Fibroblast of lung (primary cell): ENCODE measurements at regions not wholly inside any gene's neighbourhood (a gene's known extent, or its start where the extent isn't known, plus 50 kb on each side); places are given as distances from the start of the nearest gene placed in this dataset.
"Not testable (repeated sequence)": the region's sequence is repeated elsewhere in the genome, so short reads cannot be mapped to it uniquely, and the experiment has no call there.

ENCODE experiments used
- DNase-seq, 2 donors: peaks; one replicate each; pipeline versions ENCODE4 v3.0.0 to v3.0.0-alpha.2; 2010; ENCODE audit warnings: low read depth in 2 of 2
- H2AFZ ChIP-seq: 2 replicates; pipeline ENCODE4 v1.5.1; 2012; ENCODE audit warnings: low read length, control low read depth, inconsistent platforms
- H3K27ac ChIP-seq: 2 replicates; pipeline ENCODE4 v1.5.1; 2011; ENCODE audit warnings: low read length, control low read depth; ENCODE audit not compliant: insufficient read depth
- H3K27me3 ChIP-seq: 2 replicates; pipeline ENCODE4 v1.5.1; 2011; ENCODE audit warnings: mild to moderate bottlenecking, low read length; ENCODE audit not compliant: control insufficient read depth, insufficient read depth
- H3K36me3 ChIP-seq: 2 replicates; pipeline ENCODE4 v1.5.1; 2011; ENCODE audit warnings: low read length; ENCODE audit not compliant: control insufficient read depth, insufficient read depth
- H3K4me1 ChIP-seq: 2 replicates; pipeline ENCODE4 v1.5.1; 2011; ENCODE audit warnings: low read length; ENCODE audit not compliant: control insufficient read depth, insufficient read depth; ENCODE audit errors: extremely low read depth
- H3K4me2 ChIP-seq: 2 replicates; pipeline ENCODE4 v1.5.1; 2011; ENCODE audit warnings: low read length, control low read depth; ENCODE audit not compliant: insufficient read depth; ENCODE audit errors: extremely low read depth
- H3K4me3 ChIP-seq, 4 experiments: fragments of 200-600 bp in 1 of 4; sonication (generic) in 1 of 4; replicated peaks in 1 of 4; 2 replicates each; pipeline ENCODE4 v1.5.1; 2011 to 2016; ENCODE audit warnings: low read length in 4 of 4, low read depth in 3 of 4, mild to moderate bottlenecking in 3 of 4, control low read depth in 2 of 4, inconsistent platforms in 1 of 4, mixed read lengths in 1 of 4; ENCODE audit not compliant: insufficient read depth in 1 of 4; ENCODE audit errors: control extremely low read depth in 1 of 4
- H3K79me2 ChIP-seq: 2 replicates; pipeline ENCODE4 v1.5.1; 2012; ENCODE audit warnings: mild to moderate bottlenecking, low read length, inconsistent platforms; ENCODE audit not compliant: control insufficient read depth, insufficient read depth
- H3K9ac ChIP-seq: 2 replicates; pipeline ENCODE4 v1.5.1; 2011; ENCODE audit warnings: mild to moderate bottlenecking, low read length, control low read depth; ENCODE audit not compliant: insufficient read depth
- H3K9me3 ChIP-seq: 2 replicates; pipeline ENCODE4 v1.5.1; 2012; ENCODE audit warnings: low read depth, low read length; ENCODE audit not compliant: control insufficient read depth, insufficient read depth
- H4K20me1 ChIP-seq: 2 replicates; pipeline ENCODE4 v1.5.1; 2011; ENCODE audit warnings: low read length; ENCODE audit not compliant: control insufficient read depth, insufficient read depth; ENCODE audit errors: extremely low read depth
- CTCF ChIP-seq, 2 donors: IDR thresholded peaks in 1 of 2; conservative IDR thresholded peaks in 1 of 2; 1 replicate in 1 of 2; 2 replicates in 1 of 2; pipeline ENCODE4 v1.5.1; 2011 to 2012; ENCODE audit warnings: low read length in 2 of 2, control low read depth in 1 of 2, inconsistent platforms in 1 of 2, low read depth in 1 of 2, mild to moderate bottlenecking in 1 of 2
- EZH2 ChIP-seq: IDR thresholded peaks from 2 replicates; pipeline ENCODE4 v1.5.1; 2012; ENCODE audit warnings: low read length, control low read depth, mild to moderate bottlenecking; ENCODE audit errors: missing control alignments

- no peaks in the 10 kb centered on the region for H3K27me3 ChIP-seq
- H3K4me3 ChIP-seq: peak overlapping the region in 2 of 4 experiments; percentile 40 to 47
- no peak overlapping the region for H2AFZ ChIP-seq
- no peaks in the 10 kb centered on the region for H4K20me1 ChIP-seq
- H3K9me3 ChIP-seq: no peaks in the 10 kb centered on the region
- H3K4me1 ChIP-seq: no peaks in the 10 kb centered on the region
- no peaks in the 10 kb centered on the region for H3K79me2 ChIP-seq
- DNase-seq: peak; percentile 90 to 96
- peak overlapping the region; percentile 62 for H3K27ac ChIP-seq
- TF ChIP-seq EZH2 (no peak), CTCF (conservative IDR thresholded peaks at IDR 0.05 in 1 of 2, IDR thresholded peaks at IDR 0.05 in 1 of 2; ENCODE audit: low read depth in 1 of 2, low read length in 2 of 2) (peak; percentile 15 to 19)
- peak overlapping the region; percentile 53 for H3K9ac ChIP-seq
- peak overlapping the region; percentile 26 for H3K4me2 ChIP-seq
- H3K36me3 ChIP-seq: no peaks in the 10 kb centered on the region
These were observed 75.1 kb upstream of the USP9X start for GRCh38 chrX:41009850-41010846.

GRCh38 chrX:41014776-41015360 is 70.4 kb upstream of the USP9X start:
- no peaks in the 10 kb centered on the region for H3K36me3 ChIP-seq

GRCh38 chrX:41017785-41018184 is 67.5 kb upstream of the USP9X start:
- H3K27me3 ChIP-seq, H3K9ac ChIP-seq, H3K27ac ChIP-seq, DNase-seq, H3K36me3 ChIP-seq, H3K4me1 ChIP-seq, H3K79me2 ChIP-seq, H4K20me1 ChIP-seq, H3K9me3 ChIP-seq, H3K4me2 ChIP-seq, H3K4me3 ChIP-seq, H2AFZ ChIP-seq: not testable (repeated sequence)

More at GRCh38 chrX:41014776-41015360, 70.4 kb upstream of the USP9X start:
- Histone ChIP-seq H2AFZ (no peak overlapping the region), H4K20me1 (no peaks in the 10 kb centered on the region), H3K4me2 (no peak overlapping the region), H3K9me3 (no peaks in the 10 kb centered on the region), H3K27ac (no peak overlapping the region), H3K27me3 (no peaks in the 10 kb centered on the region), H3K4me1 (no peaks in the 10 kb centered on the region), H3K4me3 (no peak overlapping the region), H3K9ac (no peak overlapping the region), H3K79me2 (no peaks in the 10 kb centered on the region)
- DNase-seq: peak in 1 of 2 donors; percentile 54
- TF ChIP-seq CTCF (conservative IDR thresholded peaks at IDR 0.05 in 1 of 2, IDR thresholded peaks at IDR 0.05 in 1 of 2; ENCODE audit: low read depth in 1 of 2, low read length in 2 of 2) (no peak), EZH2 (no peak)

GRCh38 chrX:41018391-41019040 is 66.7 kb upstream of the USP9X start:
- not testable (repeated sequence) for H3K9ac ChIP-seq, H3K27ac ChIP-seq, DNase-seq, H3K36me3 ChIP-seq, H3K79me2 ChIP-seq, H3K4me2 ChIP-seq, H3K9me3 ChIP-seq, H3K27me3 ChIP-seq, H4K20me1 ChIP-seq, H3K4me3 ChIP-seq, H3K4me1 ChIP-seq, H2AFZ ChIP-seq
